A549 (cell line): ENCODE measurements at regions not wholly inside any gene's neighbourhood (a gene's known extent, or its start where the extent isn't known, plus 50 kb on each side); places are given as distances from the start of the nearest gene placed in this dataset.
A peak's percentile ranks its signal among the peaks of the same experiment; 100 is the strongest.

Source experiments
- ATAC-seq, 2 experiments: fragments of 200-7000 bp in 1 of 2; fragments of >200 bp in 1 of 2; cut with Nextera tagmentation in 1 of 2; cut with Tn5 transposase in 1 of 2; 3 replicates each; pipeline versions ENCODE4 v1.8.0 to v1.9.1; 2018 to 2020; ENCODE audit warnings: mild to moderate bottlenecking in 1 of 2, moderate library complexity in 1 of 2
- CTCF ChIA-PET: fragments of 300-600 bp; sonication (Branson Sonifier 250); formaldehyde crosslinking; extraction: SDS; loops from one replicate; lab custom pipeline; 2021; ENCODE audit warnings: antibody characterized with exemption, inconsistent platforms; lab: Yijun Ruan, JAX
- POLR2A ChIA-PET: fragments of 350-600 bp; formaldehyde crosslinking; extraction: SDS; loops from one replicate; lab custom pipeline; 2021; ENCODE audit warnings: antibody characterized with exemption, inconsistent platforms; lab: Yijun Ruan, JAX
- DNase-seq, 2 experiments: peaks; one replicate each; pipeline versions ENCODE4 v3.0.0 to v3.0.0-alpha.2; 2011 to 2016; ENCODE audit warnings: low read depth in 1 of 2, low spot score in 1 of 2
- FAIRE-seq: peaks from 2 replicates; lab custom pipeline; 2011; peaks lifted over from hg19 to GRCh38; lab: Jason Lieb, UNC
- H3K27ac ChIP-seq, 2 experiments: fragments of >200 bp; sonication (Bioruptor Twin); formaldehyde crosslinking; 3 replicates each; pipeline ENCODE4 v1.5.1; 2016 to 2017
- H3K4me1 ChIP-seq: fragments of >200 bp; sonication (Bioruptor Twin); formaldehyde crosslinking; 3 replicates; pipeline ENCODE4 v1.6.1; 2016
- H3K4me2 ChIP-seq: fragments of >200 bp; sonication (Bioruptor Twin); formaldehyde crosslinking; 3 replicates; pipeline ENCODE4 v1.6.1; 2016
- H3K4me3 ChIP-seq: fragments of >200 bp; sonication (Bioruptor Twin); formaldehyde crosslinking; 3 replicates; pipeline ENCODE4 v1.5.1; 2016
- H3K9me3 ChIP-seq: fragments of >200 bp; sonication (Bioruptor Twin); formaldehyde crosslinking; 3 replicates; pipeline ENCODE4 v1.6.1; 2016
- BCL3 ChIP-seq: fragments of >200 bp; sonication (Bioruptor Twin); formaldehyde crosslinking; IDR thresholded peaks from 3 replicates; pipeline ENCODE4 v1.6.1; 2016
- CEBPB ChIP-seq, 2 experiments: fragments of >200 bp in 1 of 2; sonication (Bioruptor Twin) in 1 of 2; formaldehyde crosslinking in 1 of 2; IDR thresholded peaks; 2 replicates each; pipeline ENCODE4 v1.6.1; 2012 to 2016
- EHF ChIP-seq: fragments of 250-450 bp; sonication (Bioruptor Pico); IDR thresholded peaks from 2 replicates; pipeline ENCODE4 v1.5.0; 2020; ENCODE audit warnings: mild to moderate bottlenecking
- EHMT2 ChIP-seq: fragments of 200-600 bp; sonication (generic); IDR thresholded peaks from 2 replicates; pipeline ENCODE4 v1.6.1; 2016; ENCODE audit warnings: antibody characterized with exemption, low read depth, mild to moderate bottlenecking, moderate library complexity
- FOSB ChIP-seq: fragments of 250-450 bp; sonication (Bioruptor Pico); IDR thresholded peaks from 2 replicates; pipeline ENCODE4 v1.5.0; 2020; ENCODE audit warnings: mild to moderate bottlenecking, moderate library complexity
- HES2 ChIP-seq: fragments of >200 bp; sonication (Bioruptor Twin); formaldehyde crosslinking; IDR thresholded peaks from 2 replicates; pipeline ENCODE4 v1.6.1; 2016
- HOXA7 ChIP-seq: fragments of 250-450 bp; sonication (Bioruptor Pico); IDR thresholded peaks from 2 replicates; pipeline ENCODE4 v1.5.0; 2020; ENCODE audit warnings: mild to moderate bottlenecking, moderate library complexity
- HOXB13 ChIP-seq: fragments of 250-450 bp; sonication (Bioruptor Pico); IDR thresholded peaks from 2 replicates; pipeline ENCODE4 v1.5.0; 2020; ENCODE audit warnings: low read depth, mild to moderate bottlenecking, moderate library complexity
- JUN ChIP-seq, 2 experiments: fragments of >200 bp; sonication (Bioruptor Twin); formaldehyde crosslinking; IDR thresholded peaks; 2 replicates in 1 of 2; 3 replicates in 1 of 2; pipeline ENCODE4 v1.6.1; 2016 to 2017
- KDM5A ChIP-seq: fragments of 200-600 bp; sonication (generic); IDR thresholded peaks from 2 replicates; pipeline ENCODE4 v1.6.1; 2016; ENCODE audit warnings: antibody characterized with exemption, mild to moderate bottlenecking
- MAFK ChIP-seq: fragments of 450-650 bp; IDR thresholded peaks from 2 replicates; pipeline ENCODE4 v1.6.1; 2014; ENCODE audit not compliant: partially characterized antibody
- MAX ChIP-seq: IDR thresholded peaks from 2 replicates; pipeline ENCODE4 v1.6.1; 2012
- MAZ ChIP-seq: fragments of 150-350 bp; IDR thresholded peaks from 2 replicates; pipeline ENCODE4 v1.6.1; 2014; ENCODE audit warnings: antibody characterized with exemption, low read depth, low read length, borderline replicate concordance
- NFE2L2 ChIP-seq: fragments of 150-350 bp; conservative IDR thresholded peaks from 2 replicates; pipeline ENCODE4 v1.6.1; 2014; ENCODE audit warnings: low read length
- NR3C1 ChIP-seq: fragments of >200 bp; sonication (Bioruptor Twin); formaldehyde crosslinking; IDR thresholded peaks from 3 replicates; pipeline ENCODE4 v1.6.1; 2017
- PHF8 ChIP-seq: fragments of 200-600 bp; sonication (generic); IDR thresholded peaks from 2 replicates; pipeline ENCODE4 v1.6.1; 2016; ENCODE audit warnings: low read depth, mild to moderate bottlenecking, antibody characterized with exemption, moderate library complexity, borderline replicate concordance
- POLR2A ChIP-seq: IDR thresholded peaks from 2 replicates; pipeline ENCODE4 v1.6.1; 2012; ENCODE audit warnings: mild to moderate bottlenecking, low read length
- POLR2AphosphoS2 ChIP-seq: conservative IDR thresholded peaks from 2 replicates; pipeline ENCODE4 v1.6.1; 2012; ENCODE audit warnings: low read length, improper control_type of control experiment, inconsistent platforms
- RARB ChIP-seq: fragments of 250-450 bp; sonication (Bioruptor Pico); IDR thresholded peaks from 2 replicates; pipeline ENCODE4 v1.8.0; 2021; ENCODE audit warnings: mild to moderate bottlenecking, moderate library complexity
- RCOR1 ChIP-seq: fragments of 150-350 bp; IDR thresholded peaks from 2 replicates; pipeline ENCODE4 v1.6.1; 2014; ENCODE audit warnings: antibody characterized with exemption, low read length, low read depth
- SMC3 ChIP-seq: fragments of >200 bp; sonication (Bioruptor Twin); formaldehyde crosslinking; IDR thresholded peaks from 3 replicates; pipeline ENCODE4 v1.6.1; 2018; ENCODE audit warnings: inconsistent platforms
- TP53 ChIP-seq: fragments of 250-450 bp; sonication (Bioruptor Pico); IDR thresholded peaks from 2 replicates; pipeline ENCODE4 v1.5.0; 2021; ENCODE audit warnings: mild to moderate bottlenecking, moderate library complexity
- USF2 ChIP-seq: fragments of 450-650 bp; IDR thresholded peaks from 2 replicates; pipeline ENCODE4 v1.6.1; 2014; ENCODE audit warnings: antibody characterized with exemption
- ZSCAN20 ChIP-seq: fragments of 250-450 bp; sonication (Bioruptor Pico); IDR thresholded peaks from 2 replicates; pipeline ENCODE4 v1.8.0; 2022; ENCODE audit warnings: mild to moderate bottlenecking, moderate library complexity
- WGBS: methylation state at CpG from one replicate; pipeline ENCODE4 v1.1.6; 2017; ENCODE audit errors: missing lambda C conversion rate; 5-methylcytosine and 5-hydroxymethylcytosine counted together
- TF ChIP-seq, protein P1 (sequence below): IDR thresholded peaks from 2 replicates; pipeline ENCODE4 v1.6.1; 2012; ENCODE audit warnings: low read depth, borderline replicate concordance
- TF ChIP-seq, protein P2 (sequence below): fragments of 150-350 bp; IDR thresholded peaks from 2 replicates; pipeline ENCODE4 v1.6.1; 2014; ENCODE audit warnings: low read depth, mild to moderate bottlenecking, low read length
- TF ChIP-seq, protein P3 (sequence below): IDR thresholded peaks from 2 replicates; pipeline ENCODE4 v1.6.1; 2012

DNA sequence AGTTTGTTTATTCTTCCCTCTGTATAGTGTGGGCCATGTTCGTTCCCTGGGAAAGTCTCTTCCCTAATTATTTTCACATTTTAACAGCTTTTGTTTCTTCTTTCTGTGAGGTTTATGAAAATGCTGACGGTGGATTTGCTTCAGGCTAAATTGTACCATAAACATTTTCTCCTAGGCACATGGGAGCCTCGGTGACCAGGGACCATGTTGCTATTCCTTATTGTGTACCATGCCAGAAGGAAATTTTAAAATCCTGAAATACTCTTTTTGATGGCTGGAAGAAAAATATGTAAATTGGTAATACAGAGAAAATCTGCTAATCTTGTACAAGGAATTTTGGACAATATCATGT lies 230.1 kb upstream of the JUN start:
- no peak for FAIRE-seq
- no peak for DNase-seq
- ChIA-PET POLR2A (no interaction called here), CTCF (interaction anchor here (1.0 kb wide), 1 partner anchor 9 kb away, joined by 3 read pairs; no protein-coding TSS in a partner anchor)
- TF ChIP-seq HES2 (no peak), POLR2AphosphoS2 (no peak), HOXB13 (CRISPR knock-in tag) (no peak), ZSCAN20 (CRISPR knock-in tag) (no peak), EHF (no peak), MAZ (no peak), TP53 (no peak), CEBPB (IDR thresholded peaks at IDR 0.05) (no peak), EHMT2 (no peak), USF2 (no peak), RARB (CRISPR knock-in tag) (no peak), NR3C1 (no peak)
- TF ChIP-seq, protein P1, sequence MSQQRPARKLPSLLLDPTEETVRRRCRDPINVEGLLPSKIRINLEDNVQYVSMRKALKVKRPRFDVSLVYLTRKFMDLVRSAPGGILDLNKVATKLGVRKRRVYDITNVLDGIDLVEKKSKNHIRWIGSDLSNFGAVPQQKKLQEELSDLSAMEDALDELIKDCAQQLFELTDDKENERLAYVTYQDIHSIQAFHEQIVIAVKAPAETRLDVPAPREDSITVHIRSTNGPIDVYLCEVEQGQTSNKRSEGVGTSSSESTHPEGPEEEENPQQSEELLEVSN = no peak
- TF ChIP-seq, protein P2, sequence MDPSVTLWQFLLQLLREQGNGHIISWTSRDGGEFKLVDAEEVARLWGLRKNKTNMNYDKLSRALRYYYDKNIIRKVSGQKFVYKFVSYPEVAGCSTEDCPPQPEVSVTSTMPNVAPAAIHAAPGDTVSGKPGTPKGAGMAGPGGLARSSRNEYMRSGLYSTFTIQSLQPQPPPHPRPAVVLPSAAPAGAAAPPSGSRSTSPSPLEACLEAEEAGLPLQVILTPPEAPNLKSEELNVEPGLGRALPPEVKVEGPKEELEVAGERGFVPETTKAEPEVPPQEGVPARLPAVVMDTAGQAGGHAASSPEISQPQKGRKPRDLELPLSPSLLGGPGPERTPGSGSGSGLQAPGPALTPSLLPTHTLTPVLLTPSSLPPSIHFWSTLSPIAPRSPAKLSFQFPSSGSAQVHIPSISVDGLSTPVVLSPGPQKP = no peak
- H3K4me1 ChIP-seq = peaks cover 10% of the 10 kb centered on the region
- WGBS = 88% methylated on average over 3 of the region's 3 CpGs
- no peak overlapping the region for H3K4me3 ChIP-seq
- ATAC-seq = no peak
- H3K4me2 ChIP-seq = no peak overlapping the region
- H3K9me3 ChIP-seq = no peaks in the 10 kb centered on the region
- no peak overlapping the region for H3K27ac ChIP-seq

DNA sequence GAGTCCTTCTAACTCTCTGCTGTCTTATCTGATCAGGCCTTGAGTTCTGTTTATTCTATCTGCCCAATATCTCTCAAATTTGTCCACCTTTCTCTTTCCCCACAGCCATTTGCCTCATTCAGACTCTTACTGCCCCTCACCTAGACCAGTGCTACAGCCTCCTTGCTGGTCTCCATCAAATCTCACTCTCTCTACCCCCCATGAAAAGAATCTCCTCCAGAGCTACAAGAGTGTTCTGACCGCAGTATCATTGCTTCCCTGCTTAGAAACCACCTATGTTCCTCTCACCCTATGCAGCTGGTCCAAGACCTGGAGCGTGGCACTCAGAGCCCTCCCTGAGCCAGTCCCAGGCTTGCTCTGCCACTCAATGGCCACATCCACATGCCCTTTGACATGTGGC lies 231.0 kb upstream of the JUN start:
- FAIRE-seq (no peak), ATAC-seq (no peak), DNase-seq (no peak)
- H3K4me3 ChIP-seq = no peak overlapping the region
- 97% methylated on average over 2 of the region's 2 CpGs for WGBS
- peak overlapping the region in 1 of 2 experiments; percentile 62; a peak in 1 of 6 replicates for H3K27ac ChIP-seq
- peaks cover 13% of the 10 kb centered on the region for H3K4me1 ChIP-seq
- CTCF ChIA-PET = no interaction called here
- no peaks in the 10 kb centered on the region for H3K9me3 ChIP-seq
- no peak overlapping the region for H3K4me2 ChIP-seq
- TF ChIP-seq HOXA7 (CRISPR knock-in tag) (no peak), RCOR1 (no peak), NFE2L2 (no peak), SMC3 (no peak), BCL3 (no peak), POLR2A (no peak), KDM5A (no peak), PHF8 (no peak), MAX (no peak), TP53 (no peak), MAFK (no peak), ZSCAN20 (CRISPR knock-in tag) (no peak), FOSB (CRISPR knock-in tag) (no peak), JUN (IDR thresholded peaks at IDR 0.05) (no peak)
- TF ChIP-seq, protein P3, sequence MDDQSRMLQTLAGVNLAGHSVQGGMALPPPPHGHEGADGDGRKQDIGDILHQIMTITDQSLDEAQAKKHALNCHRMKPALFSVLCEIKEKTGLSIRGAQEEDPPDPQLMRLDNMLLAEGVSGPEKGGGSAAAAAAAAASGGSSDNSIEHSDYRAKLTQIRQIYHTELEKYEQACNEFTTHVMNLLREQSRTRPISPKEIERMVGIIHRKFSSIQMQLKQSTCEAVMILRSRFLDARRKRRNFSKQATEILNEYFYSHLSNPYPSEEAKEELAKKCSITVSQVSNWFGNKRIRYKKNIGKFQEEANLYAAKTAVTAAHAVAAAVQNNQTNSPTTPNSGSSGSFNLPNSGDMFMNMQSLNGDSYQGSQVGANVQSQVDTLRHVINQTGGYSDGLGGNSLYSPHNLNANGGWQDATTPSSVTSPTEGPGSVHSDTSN = no peak
- TF ChIP-seq, protein P2 = no peak
- POLR2A ChIA-PET = interaction anchor here (0.5 kb wide), 1 partner anchor 10 kb away, joined by 3 read pairs; no protein-coding TSS in a partner anchor
